CD8-positive, alpha-beta memory T cell (primary cell): ENCODE measurements at regions not wholly inside any gene's neighbourhood (a gene's known extent, or its start where the extent isn't known, plus 50 kb on each side); places are given as distances from the start of the nearest gene placed in this dataset.

ENCODE experiments used
- CTCF ChIA-PET: fragments of 350-600 bp; sonication (Branson Sonifier 250); formaldehyde crosslinking; loops from one replicate; lab custom pipeline; 2021; ENCODE audit warnings: antibody characterized with exemption; lab: Charles Lee
- POLR2A ChIA-PET: fragments of 350-600 bp; sonication (Branson Sonifier 250); formaldehyde crosslinking; loops from one replicate; lab custom pipeline; 2021; ENCODE audit warnings: antibody characterized with exemption; lab: Charles Lee
- DNase-seq, 5 donors: peaks; one replicate each; pipeline versions ENCODE4 v3.0.0 to v3.0.0-alpha.2; 2020 to 2022; ENCODE audit warnings: mixed read lengths in 1 of 5
- H3K27ac ChIP-seq: one replicate; pipeline ENCODE4 v1.7.0; 2013; ENCODE audit warnings: low read depth, mild to moderate bottlenecking, low read length, moderate library complexity
- H3K27me3 ChIP-seq: 2 replicates; pipeline ENCODE4 v1.7.0; 2013; ENCODE audit warnings: low read length, mild to moderate bottlenecking; ENCODE audit not compliant: insufficient read depth, poor library complexity, severe bottlenecking
- H3K36me3 ChIP-seq: 2 replicates; pipeline ENCODE4 v1.7.0; 2013; ENCODE audit warnings: mild to moderate bottlenecking, low read length, moderate library complexity; ENCODE audit not compliant: insufficient read depth
- H3K4me1 ChIP-seq: 2 replicates; pipeline ENCODE4 v1.7.0; 2013; ENCODE audit warnings: mild to moderate bottlenecking, low read length, moderate library complexity; ENCODE audit not compliant: insufficient read depth
- H3K4me3 ChIP-seq: 2 replicates; pipeline ENCODE4 v1.7.0; 2013; ENCODE audit warnings: mild to moderate bottlenecking, low read length
- H3K9me3 ChIP-seq: 2 replicates; pipeline ENCODE4 v1.7.0; 2013; ENCODE audit warnings: mild to moderate bottlenecking, low read length
- H3K27ac Mint-ChIP-seq, 8 donors: one replicate each; pipeline ENCODE4 v1.8.0; 2020 to 2021; ENCODE audit warnings: mixed read lengths in 8 of 8, mild to moderate bottlenecking in 6 of 8, inconsistent platforms in 3 of 8, moderate library complexity in 3 of 8
- H3K27me3 Mint-ChIP-seq, 2 donors: one replicate each; pipeline ENCODE4 v1.8.0; 2020 to 2021; ENCODE audit warnings: mixed read lengths in 2 of 2, mild to moderate bottlenecking in 1 of 2, moderate library complexity in 1 of 2
- H3K36me3 Mint-ChIP-seq, 3 donors: one replicate each; pipeline ENCODE4 v1.8.0; 2020 to 2021; ENCODE audit warnings: mixed read lengths in 3 of 3, inconsistent platforms in 1 of 3, mild to moderate bottlenecking in 1 of 3
- H3K4me1 Mint-ChIP-seq, 3 donors: one replicate each; pipeline ENCODE4 v1.8.0; 2020 to 2021; ENCODE audit warnings: mixed read lengths in 3 of 3, inconsistent platforms in 1 of 3, mild to moderate bottlenecking in 1 of 3
- H3K4me3 Mint-ChIP-seq, 7 donors: one replicate each; pipeline ENCODE4 v1.8.0; 2020 to 2021; ENCODE audit warnings: mixed read lengths in 7 of 7, mild to moderate bottlenecking in 6 of 7, moderate library complexity in 4 of 7, inconsistent platforms in 2 of 7
- H3K9me3 Mint-ChIP-seq, 5 donors: one replicate each; pipeline ENCODE4 v1.8.0; 2020 to 2022; ENCODE audit warnings: mixed read lengths in 5 of 5, mild to moderate bottlenecking in 3 of 5, moderate library complexity in 2 of 5, inconsistent platforms in 1 of 5

DNA sequence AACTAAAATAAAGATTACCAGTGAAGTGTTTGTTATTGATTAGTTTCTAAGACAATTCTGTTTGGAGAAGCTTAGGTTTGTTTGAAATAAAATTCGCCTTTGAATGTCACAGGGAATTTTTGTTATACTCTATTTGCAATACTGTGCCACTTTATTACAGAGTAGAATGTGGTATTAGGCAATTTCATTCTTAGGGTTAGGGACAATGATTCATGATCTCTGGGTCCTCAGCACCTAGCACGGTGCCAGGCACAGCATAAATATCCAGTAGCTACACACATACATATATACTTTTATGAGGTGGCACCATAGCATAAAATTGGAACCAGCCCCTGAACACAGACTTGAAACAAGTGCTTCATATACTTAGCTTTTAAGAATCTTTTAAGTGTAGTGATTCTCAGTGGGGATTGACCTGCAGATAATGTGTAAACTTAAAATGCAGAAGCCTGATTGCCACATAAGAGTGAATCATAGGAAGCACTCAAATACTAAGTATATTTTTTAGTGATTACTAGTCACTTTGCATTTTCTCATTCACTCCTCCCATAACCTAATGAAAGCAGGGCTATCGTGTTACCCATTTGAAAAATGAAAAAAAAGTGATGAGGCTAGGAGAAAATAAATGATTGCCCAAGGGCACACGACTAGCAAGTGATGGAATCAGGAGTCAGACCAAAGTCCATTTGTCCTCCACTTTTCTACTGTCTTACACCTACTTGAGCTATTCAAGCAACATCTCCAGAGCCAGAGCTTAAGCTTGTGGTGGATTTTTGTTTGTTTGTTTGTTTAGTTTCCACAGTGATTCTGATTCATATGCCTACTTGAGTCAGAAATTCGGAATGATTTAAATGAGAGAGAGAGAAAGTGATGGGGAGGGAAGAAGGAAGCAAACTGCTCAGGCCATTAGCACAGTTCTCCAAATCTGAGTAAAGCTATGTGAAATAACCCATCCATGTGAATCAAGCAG, 366.0 kb upstream of the FGF13 start:
- ChIA-PET CTCF (no interaction called here), POLR2A (no interaction called here)
- Mint-ChIP-seq H3K36me3 (no peaks in the 10 kb centered on the region), H3K9me3 (no peaks in the 10 kb centered on the region), H3K4me1 (no peaks in the 10 kb centered on the region), H3K27ac (no peak overlapping the region), H3K4me3 (no peak overlapping the region), H3K27me3 (peaks cover 0 to 1% of the 10 kb centered on the region in 2 donors)
- no peak overlapping the region for H3K4me3 ChIP-seq
- H3K36me3 ChIP-seq: no peaks in the 10 kb centered on the region
- H3K9me3 ChIP-seq: no peaks in the 10 kb centered on the region
- H3K27me3 ChIP-seq: no peaks in the 10 kb centered on the region
- no peak for DNase-seq
- H3K4me1 ChIP-seq: no peaks in the 10 kb centered on the region
- no peak overlapping the region for H3K27ac ChIP-seq

DNA sequence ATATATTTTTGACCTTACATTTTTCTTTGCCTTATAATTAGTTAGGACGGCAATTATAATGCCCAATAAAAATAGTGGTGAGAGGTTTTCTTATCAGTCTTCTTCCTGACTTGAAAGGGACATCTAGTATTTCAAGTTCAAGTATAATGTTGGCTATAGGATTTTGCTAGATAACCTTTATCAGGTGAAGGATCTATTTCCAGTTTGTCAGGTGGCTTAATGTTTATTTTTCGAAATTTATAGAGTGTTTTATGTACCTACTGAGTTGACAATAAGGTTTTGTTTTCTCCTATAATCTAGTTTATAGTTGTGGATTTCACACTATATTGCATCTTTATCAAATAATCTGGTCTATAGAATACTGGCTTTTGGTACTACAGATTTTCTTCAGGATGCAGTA, 351.8 kb upstream of the FGF13 start:
- CTCF ChIA-PET: no interaction called here
- Histone ChIP-seq H3K4me3 (no peak overlapping the region), H3K4me1 (no peaks in the 10 kb centered on the region), H3K36me3 (no peaks in the 10 kb centered on the region), H3K27ac (no peak overlapping the region), H3K9me3 (no peaks in the 10 kb centered on the region), H3K27me3 (no peaks in the 10 kb centered on the region)
- Mint-ChIP-seq H3K9me3 (peaks cover 0 to 6% (median 1%) of the 10 kb centered on the region in 5 donors), H3K36me3 (no peaks in the 10 kb centered on the region), H3K27me3 (peaks cover 0 to 3% of the 10 kb centered on the region in 2 donors), H3K4me1 (no peaks in the 10 kb centered on the region), H3K27ac (no peak overlapping the region), H3K4me3 (no peak overlapping the region)
- DNase-seq: no peak
- POLR2A ChIA-PET: no interaction called here

DNA sequence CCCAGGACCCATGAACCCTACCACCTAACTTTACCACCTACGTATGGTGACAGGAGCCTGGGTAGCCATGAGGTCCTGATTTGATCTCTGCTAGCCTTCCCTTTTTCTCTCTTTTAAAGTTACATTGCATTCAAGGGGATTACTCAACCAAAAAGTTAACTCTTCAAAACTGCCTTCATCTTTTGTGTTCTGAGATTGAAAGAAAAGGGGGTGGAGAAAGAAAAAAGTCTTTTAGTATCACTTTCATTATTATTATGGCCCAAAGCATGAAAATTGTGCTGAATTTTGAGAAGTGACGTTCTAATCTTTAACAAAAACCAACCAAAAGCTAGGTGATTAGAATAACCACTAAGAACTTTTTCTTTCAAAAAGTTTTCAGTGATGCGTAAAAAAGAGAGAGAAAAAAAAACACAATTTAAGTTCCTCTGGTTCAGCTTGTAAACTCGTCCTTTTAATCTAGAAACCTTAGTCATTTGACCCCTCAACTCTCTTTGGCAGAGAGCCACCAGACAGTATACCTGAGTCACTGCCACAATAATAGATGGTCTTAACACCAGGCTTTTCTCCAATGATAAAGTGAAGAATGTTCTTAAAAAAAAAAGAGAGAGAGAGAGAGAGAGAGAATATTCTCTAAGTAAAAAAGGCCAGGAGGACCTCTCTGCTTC, 347.4 kb upstream of the FGF13 start:
- H3K9me3 Mint-ChIP-seq: peaks cover 0 to 4% (median 0%) of the 10 kb centered on the region in 5 donors

DNA sequence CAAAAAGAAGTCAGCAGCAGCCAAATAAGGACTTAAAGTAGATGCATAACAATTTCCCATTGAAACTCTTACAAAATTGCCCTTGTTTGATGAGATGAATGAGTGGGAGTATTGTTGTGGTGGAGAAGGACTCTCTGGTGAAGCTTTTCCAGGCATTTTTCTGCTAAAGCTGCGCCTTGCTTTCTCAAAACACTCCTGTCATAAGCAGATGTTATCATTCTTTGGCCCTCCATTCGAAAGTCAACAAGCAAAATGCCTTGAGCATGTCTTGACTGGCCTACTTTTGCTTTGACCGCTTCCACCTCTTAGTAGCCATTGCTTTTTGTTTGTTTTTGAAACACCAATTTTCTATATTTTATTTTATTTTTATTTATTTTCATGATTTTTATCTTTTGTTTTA, 340.9 kb upstream of the FGF13 start:
- H3K9me3 ChIP-seq: no peaks in the 10 kb centered on the region
- no peak overlapping the region for H3K27ac ChIP-seq
- no peaks in the 10 kb centered on the region for H3K27me3 ChIP-seq
- Mint-ChIP-seq H3K27ac (no peak overlapping the region), H3K4me3 (no peak overlapping the region), H3K27me3 (peaks cover 0 to 6% of the 10 kb centered on the region in 2 donors), H3K36me3 (no peaks in the 10 kb centered on the region), H3K9me3 (peaks cover 0 to 4% (median 0%) of the 10 kb centered on the region in 5 donors), H3K4me1 (no peaks in the 10 kb centered on the region)
- no peak for DNase-seq
- CTCF ChIA-PET: no interaction called here
- no peaks in the 10 kb centered on the region for H3K4me1 ChIP-seq
- POLR2A ChIA-PET: no interaction called here
- H3K36me3 ChIP-seq: no peaks in the 10 kb centered on the region
- no peak overlapping the region for H3K4me3 ChIP-seq

More for the DNA sequence above, 347.4 kb upstream of the FGF13 start:
- no peak overlapping the region for H3K27ac Mint-ChIP-seq
- no peaks in the 10 kb centered on the region for H3K36me3 Mint-ChIP-seq
- H3K27ac ChIP-seq: no peak overlapping the region
- H3K4me1 ChIP-seq: no peaks in the 10 kb centered on the region
- DNase-seq: no peak
- H3K4me3 Mint-ChIP-seq: no peak overlapping the region
- H3K4me1 Mint-ChIP-seq: no peaks in the 10 kb centered on the region
- H3K27me3 Mint-ChIP-seq: peaks cover 0 to 6% of the 10 kb centered on the region in 2 donors
- CTCF ChIA-PET: no interaction called here
- no peaks in the 10 kb centered on the region for H3K9me3 ChIP-seq
- no peaks in the 10 kb centered on the region for H3K27me3 ChIP-seq
- no peaks in the 10 kb centered on the region for H3K36me3 ChIP-seq
- H3K4me3 ChIP-seq: no peak overlapping the region
- POLR2A ChIA-PET: no interaction called here

DNA sequence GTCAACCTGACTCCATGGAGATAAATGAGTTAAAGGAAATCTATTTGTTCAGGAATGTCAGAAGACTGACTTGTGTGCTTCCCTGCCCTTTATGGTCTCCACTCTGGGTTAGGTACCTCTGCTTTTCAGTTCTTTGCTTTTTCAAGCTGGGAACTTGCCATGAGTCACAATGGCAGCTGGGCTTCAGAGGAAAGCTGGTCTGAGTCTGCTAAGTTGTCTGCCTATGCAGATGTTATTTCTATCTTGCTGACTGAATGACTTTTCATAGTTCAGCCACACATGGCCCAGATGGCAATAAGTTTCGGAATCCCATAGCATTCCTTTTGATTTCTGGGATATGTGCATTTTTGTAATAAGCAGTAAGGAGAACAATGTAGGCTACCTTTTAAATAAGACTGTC, 337.9 kb upstream of the FGF13 start:
- no peaks in the 10 kb centered on the region for H3K27me3 ChIP-seq
- H3K36me3 ChIP-seq: no peaks in the 10 kb centered on the region
- no peak for DNase-seq
- H3K4me3 ChIP-seq: no peak overlapping the region
- H3K4me3 Mint-ChIP-seq: no peak overlapping the region
- H3K27me3 Mint-ChIP-seq: peaks cover 0 to 1% of the 10 kb centered on the region in 2 donors
- no peak overlapping the region for H3K27ac Mint-ChIP-seq
- ChIA-PET POLR2A (no interaction called here), CTCF (no interaction called here)
- no peaks in the 10 kb centered on the region for H3K4me1 Mint-ChIP-seq
- H3K9me3 Mint-ChIP-seq: peaks cover 0 to 3% (median 0%) of the 10 kb centered on the region in 5 donors
- no peaks in the 10 kb centered on the region for H3K4me1 ChIP-seq
- no peaks in the 10 kb centered on the region for H3K36me3 Mint-ChIP-seq
- no peak overlapping the region for H3K27ac ChIP-seq
- no peaks in the 10 kb centered on the region for H3K9me3 ChIP-seq

DNA sequence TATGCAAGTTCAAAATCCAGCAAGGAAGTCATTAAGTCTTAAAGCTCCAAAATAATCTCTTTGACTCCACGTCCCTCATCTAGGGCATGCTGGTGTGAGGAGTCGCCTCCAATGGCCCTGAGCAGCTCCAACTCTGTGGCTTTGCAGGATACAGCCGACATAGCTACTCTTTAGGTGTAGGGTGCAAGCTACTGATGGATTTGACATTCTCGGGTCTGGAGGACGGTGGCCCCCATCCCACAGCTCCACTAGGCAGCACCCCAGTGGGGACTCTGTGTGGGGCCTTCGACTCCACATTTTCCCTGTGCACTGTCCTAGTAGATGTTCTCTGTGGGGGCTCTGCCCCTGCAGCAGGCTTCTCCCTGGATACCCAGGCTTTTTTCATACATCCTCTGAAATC, 333.2 kb upstream of the FGF13 start:
- no peaks in the 10 kb centered on the region for H3K36me3 Mint-ChIP-seq
- peaks cover 0 to 4% of the 10 kb centered on the region in 2 donors for H3K27me3 Mint-ChIP-seq
- DNase-seq: no peak
- no peak overlapping the region for H3K4me3 Mint-ChIP-seq
- no peaks in the 10 kb centered on the region for H3K9me3 ChIP-seq
- no peak overlapping the region for H3K4me3 ChIP-seq
- H3K27ac ChIP-seq: no peak overlapping the region
- H3K4me1 Mint-ChIP-seq: no peaks in the 10 kb centered on the region
- CTCF ChIA-PET: no interaction called here
- POLR2A ChIA-PET: no interaction called here
- no peaks in the 10 kb centered on the region for H3K4me1 ChIP-seq
- H3K36me3 ChIP-seq: no peaks in the 10 kb centered on the region
- no peaks in the 10 kb centered on the region for H3K9me3 Mint-ChIP-seq
- no peak overlapping the region for H3K27ac Mint-ChIP-seq
- no peaks in the 10 kb centered on the region for H3K27me3 ChIP-seq

DNA sequence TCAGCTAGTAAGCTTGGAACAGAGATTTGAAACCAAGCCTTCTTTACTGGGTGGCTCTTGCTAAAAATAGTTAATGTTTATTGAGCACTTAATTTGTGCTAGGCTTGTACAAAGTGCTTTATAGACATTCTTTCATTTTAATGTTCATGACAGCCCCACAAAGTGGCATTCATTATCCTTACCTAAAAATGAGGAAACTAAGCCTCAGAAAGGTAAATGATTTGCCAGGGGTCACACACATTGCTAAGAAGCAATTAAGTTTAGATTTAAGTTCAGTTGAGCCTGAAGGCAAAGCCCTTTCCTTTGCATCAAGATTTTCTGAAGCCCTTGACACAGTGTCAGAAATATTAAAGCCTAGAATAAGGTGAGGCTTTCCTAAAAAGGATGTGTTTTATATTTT, 327.5 kb upstream of the FGF13 start:
- no peaks in the 10 kb centered on the region for H3K27me3 ChIP-seq
- H3K27ac Mint-ChIP-seq: no peak overlapping the region
- no peaks in the 10 kb centered on the region for H3K9me3 ChIP-seq
- H3K27ac ChIP-seq: no peak overlapping the region
- H3K27me3 Mint-ChIP-seq: peaks cover 0 to 1% of the 10 kb centered on the region in 2 donors
- H3K9me3 Mint-ChIP-seq: peaks cover 0 to 6% (median 0%) of the 10 kb centered on the region in 5 donors
- H3K36me3 Mint-ChIP-seq: no peaks in the 10 kb centered on the region
- no peak overlapping the region for H3K4me3 ChIP-seq
- no peak overlapping the region for H3K4me3 Mint-ChIP-seq
- ChIA-PET CTCF (no interaction called here), POLR2A (no interaction called here)
- DNase-seq: no peak
- H3K4me1 ChIP-seq: no peaks in the 10 kb centered on the region
- no peaks in the 10 kb centered on the region for H3K4me1 Mint-ChIP-seq
- H3K36me3 ChIP-seq: no peaks in the 10 kb centered on the region

DNA sequence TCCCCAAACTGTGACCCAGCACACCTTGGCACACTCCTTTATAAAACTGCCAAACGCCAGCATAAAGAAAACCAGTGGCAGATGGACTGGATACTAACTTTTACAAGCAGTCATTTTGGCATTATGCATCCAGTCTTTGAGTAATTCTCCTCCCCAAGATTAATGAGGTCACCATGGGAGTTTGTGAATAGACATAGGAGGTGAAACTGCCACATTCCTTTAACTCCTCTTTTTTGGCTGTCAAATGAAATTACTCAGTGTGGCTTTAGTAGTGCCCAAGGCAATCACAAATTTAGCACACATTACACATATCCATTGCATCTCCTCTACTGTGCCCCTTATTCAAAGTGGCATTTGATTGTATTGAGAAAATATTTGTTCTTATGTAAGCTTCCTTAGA, 315.3 kb upstream of the FGF13 start:
- no peaks in the 10 kb centered on the region for H3K9me3 ChIP-seq
- H3K36me3 ChIP-seq: no peaks in the 10 kb centered on the region
- POLR2A ChIA-PET: no interaction called here
- no peak overlapping the region for H3K4me3 Mint-ChIP-seq
- H3K9me3 Mint-ChIP-seq: no peaks in the 10 kb centered on the region
- H3K4me3 ChIP-seq: no peak overlapping the region
- CTCF ChIA-PET: no interaction called here
- no peaks in the 10 kb centered on the region for H3K4me1 ChIP-seq
- no peak for DNase-seq
- no peaks in the 10 kb centered on the region for H3K4me1 Mint-ChIP-seq
- no peaks in the 10 kb centered on the region for H3K36me3 Mint-ChIP-seq
- H3K27ac ChIP-seq: no peak overlapping the region
- H3K27me3 ChIP-seq: no peaks in the 10 kb centered on the region
- H3K27me3 Mint-ChIP-seq: no peaks in the 10 kb centered on the region
- H3K27ac Mint-ChIP-seq: no peak overlapping the region
